IMR-90 (cell line): ENCODE measurements at regions not wholly inside any gene's neighbourhood (a gene's known extent, or its start where the extent isn't known, plus 50 kb on each side); places are given as distances from the start of the nearest gene placed in this dataset.

Source experiments
- ATAC-seq: fragments of 200-7000 bp; cut with Tn5 transposase; 2 replicates; pipeline ENCODE4 v1.9.1; 2020; ENCODE audit warnings: low read depth, mild to moderate bottlenecking, moderate library complexity
- BruUV-seq: library from RNA; stranded (reverse); fragments of 400-500 nt; replicated peaks from 2 replicates; lab custom pipeline; 2021; lab: Mats Ljungman, UMichigan
- CTCF ChIA-PET: fragments of 300-600 bp; formaldehyde crosslinking; extraction: SDS; loops from one replicate; lab custom pipeline; 2021; ENCODE audit warnings: antibody characterized with exemption; lab: Yijun Ruan, JAX
- POLR2A ChIA-PET: fragments of 300-600 bp; sonication (Branson Sonifier 250); formaldehyde crosslinking; loops from one replicate; lab custom pipeline; 2022; ENCODE audit warnings: antibody characterized with exemption; ENCODE audit not compliant: unreplicated experiment; lab: Charles Lee
- DNase-seq: peaks from one replicate; pipeline ENCODE4 v3.0.0; 2013
- H2AFZ ChIP-seq: replicated peaks from 2 replicates; pipeline ENCODE3; 2013; ENCODE audit warnings: low read length, mild to moderate bottlenecking; ENCODE audit not compliant: poor library complexity
- H2AK5ac ChIP-seq: 2 replicates; pipeline ENCODE4 v1.6.1; 2013; ENCODE audit warnings: low read depth, low read length, inconsistent platforms
- H2AK9ac ChIP-seq: replicated peaks from 2 replicates; pipeline ENCODE3; 2013; ENCODE audit warnings: mild to moderate bottlenecking, low read depth, low read length, moderate library complexity; ENCODE audit not compliant: poor library complexity
- H2BK120ac ChIP-seq: 2 replicates; pipeline ENCODE4 v1.6.1; 2013; ENCODE audit warnings: low read depth, low read length, inconsistent platforms
- H2BK15ac ChIP-seq: 3 replicates; pipeline ENCODE4 v1.6.1; 2013; ENCODE audit warnings: low read depth, low read length, inconsistent platforms
- H2BK20ac ChIP-seq: 2 replicates; pipeline ENCODE4 v1.6.1; 2013; ENCODE audit warnings: low read depth, mild to moderate bottlenecking, inconsistent platforms, low read length, moderate library complexity
- H2BK5ac ChIP-seq: 2 replicates; pipeline ENCODE4 v1.6.1; 2013; ENCODE audit warnings: mild to moderate bottlenecking, low read depth, low read length, inconsistent platforms; ENCODE audit not compliant: poor library complexity, severe bottlenecking
- H3K14ac ChIP-seq: replicated peaks from 2 replicates; pipeline ENCODE4 v1.6.1; 2013; ENCODE audit warnings: low read depth, low read length, inconsistent platforms
- H3K18ac ChIP-seq: 2 replicates; pipeline ENCODE4 v1.6.1; 2013; ENCODE audit warnings: low read depth, low read length, control low read depth
- H3K23ac ChIP-seq: 2 replicates; pipeline ENCODE4 v1.6.1; 2013; ENCODE audit warnings: low read depth, low read length, inconsistent platforms
- H3K27ac ChIP-seq: 2 replicates; pipeline ENCODE4 v1.5.1; 2013; ENCODE audit warnings: mild to moderate bottlenecking, control low read depth, low read length; ENCODE audit not compliant: insufficient read depth
- H3K27me3 ChIP-seq: 2 replicates; pipeline ENCODE4 v1.6.1; 2013; ENCODE audit warnings: low read length; ENCODE audit not compliant: control insufficient read depth, insufficient read depth
- H3K36me3 ChIP-seq: 2 replicates; pipeline ENCODE4 v1.6.1; 2013; ENCODE audit warnings: low read length, mixed read lengths; ENCODE audit not compliant: control insufficient read depth, insufficient read depth
- H3K4ac ChIP-seq: 2 replicates; pipeline ENCODE4 v1.6.1; 2013; ENCODE audit warnings: low read depth, low read length, inconsistent platforms
- H3K4me1 ChIP-seq: 2 replicates; pipeline ENCODE4 v1.6.1; 2013; ENCODE audit warnings: low read length, mixed read lengths; ENCODE audit not compliant: control insufficient read depth, insufficient read depth
- H3K4me2 ChIP-seq: 2 replicates; pipeline ENCODE4 v1.6.1; 2013; ENCODE audit warnings: low read depth, mild to moderate bottlenecking, control low read depth, low read length, moderate library complexity
- H3K4me3 ChIP-seq: 2 replicates; pipeline ENCODE4 v1.5.1; 2013; ENCODE audit warnings: low read depth, mild to moderate bottlenecking, control low read depth, low read length, moderate library complexity; ENCODE audit not compliant: insufficient read depth
- H3K56ac ChIP-seq: 2 replicates; pipeline ENCODE4 v1.6.1; 2013; ENCODE audit warnings: low read length, inconsistent platforms; ENCODE audit not compliant: insufficient read depth; ENCODE audit errors: extremely low read depth
- H3K79me1 ChIP-seq, 2 experiments: 2 replicates each; pipeline ENCODE4 v1.6.1; 2013; ENCODE audit warnings: low read length in 2 of 2, inconsistent platforms in 1 of 2, low read depth in 1 of 2
- H3K9ac ChIP-seq: 2 replicates; pipeline ENCODE4 v1.6.1; 2013; ENCODE audit warnings: low read depth, low read length, control low read depth
- H3K9me1 ChIP-seq: 2 replicates; pipeline ENCODE4 v1.6.1; 2013; ENCODE audit warnings: low read length, inconsistent platforms; ENCODE audit not compliant: insufficient read depth
- H3K9me3 ChIP-seq: 2 replicates; pipeline ENCODE4 v1.6.1; 2013; ENCODE audit warnings: low read length; ENCODE audit not compliant: control insufficient read depth, insufficient read depth
- H4K20me1 ChIP-seq: 2 replicates; pipeline ENCODE4 v1.6.1; 2013; ENCODE audit warnings: low read length, inconsistent platforms; ENCODE audit not compliant: insufficient read depth
- H4K5ac ChIP-seq: 2 replicates; pipeline ENCODE4 v1.6.1; 2013; ENCODE audit warnings: mild to moderate bottlenecking, low read depth, low read length, control low read depth
- H4K8ac ChIP-seq, 2 experiments: 2 replicates each; pipeline ENCODE4 v1.6.1; 2013; ENCODE audit warnings: low read depth in 2 of 2, low read length in 2 of 2, control low read depth in 1 of 2, inconsistent platforms in 1 of 2
- H4K91ac ChIP-seq: 2 replicates; pipeline ENCODE4 v1.6.1; 2013; ENCODE audit warnings: low read depth, low read length, inconsistent platforms; ENCODE audit not compliant: insufficient read depth
- BHLHE40 ChIP-seq: fragments of 150-350 bp; IDR thresholded peaks from 2 replicates; pipeline ENCODE4 v1.6.1; 2016; ENCODE audit warnings: mild to moderate bottlenecking, low read depth, low read length
- CEBPB ChIP-seq: IDR thresholded peaks from 2 replicates; pipeline ENCODE4 v1.6.1; 2012; ENCODE audit warnings: low read depth, low read length, improper control_type of control experiment
- CHD1 ChIP-seq: IDR thresholded peaks from 2 replicates; pipeline ENCODE4 v1.6.1; 2012; ENCODE audit warnings: low read depth, low read length, improper control_type of control experiment
- CTCF ChIP-seq: conservative IDR thresholded peaks from 2 replicates; pipeline ENCODE4 v1.5.1; 2012; ENCODE audit warnings: mild to moderate bottlenecking, low read depth, low read length, improper control_type of control experiment
- ELK1 ChIP-seq: fragments of 150-350 bp; IDR thresholded peaks from 2 replicates; pipeline ENCODE4 v1.6.1; 2016; ENCODE audit warnings: low read depth, mild to moderate bottlenecking, low read length, moderate library complexity, borderline replicate concordance
- FOS ChIP-seq: fragments of 150-350 bp; IDR thresholded peaks from 2 replicates; pipeline ENCODE4 v1.6.1; 2016; ENCODE audit warnings: low read depth, low read length
- MAFK ChIP-seq: IDR thresholded peaks from 2 replicates; pipeline ENCODE4 v1.6.1; 2012; ENCODE audit warnings: low read depth, low read length, improper control_type of control experiment
- MAZ ChIP-seq: IDR thresholded peaks from 2 replicates; pipeline ENCODE4 v1.6.1; 2012; ENCODE audit warnings: low read depth, mild to moderate bottlenecking, low read length, improper control_type of control experiment, moderate library complexity, borderline replicate concordance
- MXI1 ChIP-seq: IDR thresholded peaks from 2 replicates; pipeline ENCODE4 v1.6.1; 2012; ENCODE audit warnings: low read depth, mild to moderate bottlenecking, low read length, moderate library complexity, borderline replicate concordance
- NFE2L2 ChIP-seq: fragments of 150-350 bp; IDR thresholded peaks from 2 replicates; pipeline ENCODE4 v1.6.1; 2016; ENCODE audit warnings: low read depth, mild to moderate bottlenecking, low read length
- POLR2A ChIP-seq: IDR thresholded peaks from 2 replicates; pipeline ENCODE4 v1.6.1; 2012; ENCODE audit warnings: mild to moderate bottlenecking, low read depth, low read length
- RAD21 ChIP-seq: IDR thresholded peaks from 2 replicates; pipeline ENCODE4 v1.6.1; 2012; ENCODE audit warnings: low read length, improper control_type of control experiment
- RCOR1 ChIP-seq: IDR thresholded peaks from 2 replicates; pipeline ENCODE4 v1.6.1; 2012; ENCODE audit warnings: mild to moderate bottlenecking, low read length, improper control_type of control experiment; ENCODE audit not compliant: insufficient replicate concordance
- RFX5 ChIP-seq: IDR thresholded peaks from 2 replicates; pipeline ENCODE4 v1.8.0; 2012; ENCODE audit warnings: low read depth, mild to moderate bottlenecking, low read length, moderate library complexity
- SMC3 ChIP-seq: fragments of 150-350 bp; IDR thresholded peaks from 2 replicates; pipeline ENCODE4 v1.6.1; 2016; ENCODE audit warnings: low read depth, mild to moderate bottlenecking, antibody characterized with exemption, low read length, moderate library complexity
- USF2 ChIP-seq: fragments of 150-350 bp; IDR thresholded peaks from 2 replicates; pipeline ENCODE4 v1.6.1; 2017; ENCODE audit warnings: mild to moderate bottlenecking, antibody characterized with exemption, low read length, low read depth
- WGBS, 2 experiments: methylation state at CpG; one replicate each; pipeline versions ENCODE4 v1.1.5 to v1.1.7; 2013; ENCODE audit warnings: missing lambda C conversion rate in 2 of 2; ENCODE audit not compliant: insufficient read length in 1 of 2; ENCODE audit errors: extremely low coverage in 2 of 2; 5-methylcytosine and 5-hydroxymethylcytosine counted together
- dilution Hi-C: fragments of 300-500 bp; cut with HindIII; formaldehyde crosslinking; loops from one replicate; pipeline ENCODE4 v1.14.3; 2018; ENCODE audit warnings: low sequenced_read_pairs; ENCODE audit not compliant: unreplicated experiment
- in situ Hi-C: fragments of 300-500 bp; cut with MboI; formaldehyde crosslinking; loops from 3 replicates; pipeline ENCODE4 v1.14.3; 2019; ENCODE audit warnings: low sequenced_read_pairs, inconsistent platforms, mixed read lengths
- intact Hi-C: fragments of 100-400 bp; cut with micrococcal nuclease; formaldehyde crosslinking; loops from 2 replicates; pipeline ENCODE4 v1.10.0; 2022

GRCh38 chr7:114363292-114363691, 51.3 kb upstream of the FOXP2 start:
- Histone ChIP-seq H3K4ac (no peak overlapping the region), H2AK5ac (no peak overlapping the region), H3K14ac (no peak overlapping the region), H2AFZ (no peak overlapping the region), H4K5ac (no peak overlapping the region), H2AK9ac (no peak overlapping the region), H3K4me3 (no peak overlapping the region), H2BK20ac (no peak overlapping the region), H3K27me3 (no peaks in the 10 kb centered on the region), H3K36me3 (no peaks in the 10 kb centered on the region), H2BK120ac (no peak overlapping the region), H3K9me1 (no peaks in the 10 kb centered on the region), H3K4me2 (no peak overlapping the region), H3K9me3 (no peaks in the 10 kb centered on the region), H4K8ac (no peak overlapping the region), H2BK5ac (no peak overlapping the region), H4K91ac (no peak overlapping the region), H3K56ac (no peak overlapping the region), H4K20me1 (no peaks in the 10 kb centered on the region), H3K9ac (no peak overlapping the region), H3K27ac (no peak overlapping the region), H3K4me1 (no peaks in the 10 kb centered on the region), H3K18ac (no peak overlapping the region), H3K23ac (no peak overlapping the region), H3K79me1 (no peaks in the 10 kb centered on the region), H2BK15ac (no peak overlapping the region)
- CTCF ChIA-PET, result no interaction called here
- in situ Hi-C loops, result no loop called here
- POLR2A ChIA-PET, result no interaction called here
- TF ChIP-seq MXI1, result no peak
- no peak for TF ChIP-seq FOS
- no peak for TF ChIP-seq BHLHE40
- no peak for TF ChIP-seq CTCF
- TF ChIP-seq CEBPB, result no peak
- no peak for TF ChIP-seq RCOR1
- no peak for TF ChIP-seq MAFK
- TF ChIP-seq USF2, result no peak
- no peak for TF ChIP-seq ELK1
- no peak for TF ChIP-seq CHD1
- TF ChIP-seq SMC3, result no peak
- TF ChIP-seq POLR2A, result no peak
- TF ChIP-seq MAZ, result no peak
- TF ChIP-seq RFX5, result no peak
- no peak for TF ChIP-seq NFE2L2
- TF ChIP-seq RAD21, result no peak
- BruUV-seq, result no TSS peak
- intact Hi-C loops, result no loop called here
- dilution Hi-C loops, result no loop called here
- DNase-seq (no peak), ATAC-seq (no peak)
- WGBS, 2 experiments, result no CpG with 5 or more reads among the region's 1 CpG
